Mammary epithelial cell (primary cell): ENCODE measurements at regions not wholly inside any gene's neighbourhood (a gene's known extent, or its start where the extent isn't known, plus 50 kb on each side); places are given as distances from the start of the nearest gene placed in this dataset.

ENCODE experiments used
- CTCF ChIP-seq, 2 donors: IDR thresholded peaks in 1 of 2; conservative IDR thresholded peaks in 1 of 2; 2 replicates each; pipeline ENCODE4 v1.5.1; 2011 to 2012; ENCODE audit warnings: inconsistent platforms in 2 of 2, low read length in 2 of 2, mild to moderate bottlenecking in 2 of 2, control low read depth in 1 of 2, low read depth in 1 of 2; ENCODE audit not compliant: insufficient read depth in 1 of 2; ENCODE audit errors: extremely low read depth in 1 of 2
- EZH2 ChIP-seq: IDR thresholded peaks from 2 replicates; pipeline ENCODE4 v1.6.1; 2012; ENCODE audit warnings: low read length, inconsistent platforms, borderline replicate concordance

- no peak for TF ChIP-seq CTCF (conservative IDR thresholded peaks at IDR 0.05 in 1 of 2, IDR thresholded peaks at IDR 0.05 in 1 of 2; ENCODE audit: extremely low read depth in 1 of 2, insufficient read depth in 1 of 2, low read depth in 1 of 2, low read length in 2 of 2)
- TF ChIP-seq EZH2: no peak
Measured at GRCh38 chr10:28971764-28972163, 294.4 kb downstream of the BAMBI start.
